ENCODE measurements at regions not wholly inside any gene's neighbourhood (a gene's known extent, or its start where the extent isn't known, plus 50 kb on each side); places are given as distances from the start of the nearest gene placed in this dataset.

DNA sequence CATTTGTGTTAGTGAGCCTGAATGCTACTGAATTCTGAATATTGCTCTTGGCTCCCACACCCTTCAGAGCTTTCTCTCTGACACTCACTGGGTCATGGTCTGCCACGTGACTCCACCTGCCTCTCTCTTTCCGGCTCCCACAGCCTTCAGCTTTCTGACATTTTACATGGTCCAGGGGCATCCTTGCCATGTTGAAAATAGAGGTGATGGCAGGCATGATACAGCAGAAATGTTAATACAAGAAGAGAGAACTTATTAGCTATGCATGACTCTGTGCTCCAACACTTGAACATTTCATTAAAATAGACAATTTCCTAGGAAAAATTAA, 90.3 kb upstream of the CLDN5 start:
- TF ChIP-seq, protein P1, sequence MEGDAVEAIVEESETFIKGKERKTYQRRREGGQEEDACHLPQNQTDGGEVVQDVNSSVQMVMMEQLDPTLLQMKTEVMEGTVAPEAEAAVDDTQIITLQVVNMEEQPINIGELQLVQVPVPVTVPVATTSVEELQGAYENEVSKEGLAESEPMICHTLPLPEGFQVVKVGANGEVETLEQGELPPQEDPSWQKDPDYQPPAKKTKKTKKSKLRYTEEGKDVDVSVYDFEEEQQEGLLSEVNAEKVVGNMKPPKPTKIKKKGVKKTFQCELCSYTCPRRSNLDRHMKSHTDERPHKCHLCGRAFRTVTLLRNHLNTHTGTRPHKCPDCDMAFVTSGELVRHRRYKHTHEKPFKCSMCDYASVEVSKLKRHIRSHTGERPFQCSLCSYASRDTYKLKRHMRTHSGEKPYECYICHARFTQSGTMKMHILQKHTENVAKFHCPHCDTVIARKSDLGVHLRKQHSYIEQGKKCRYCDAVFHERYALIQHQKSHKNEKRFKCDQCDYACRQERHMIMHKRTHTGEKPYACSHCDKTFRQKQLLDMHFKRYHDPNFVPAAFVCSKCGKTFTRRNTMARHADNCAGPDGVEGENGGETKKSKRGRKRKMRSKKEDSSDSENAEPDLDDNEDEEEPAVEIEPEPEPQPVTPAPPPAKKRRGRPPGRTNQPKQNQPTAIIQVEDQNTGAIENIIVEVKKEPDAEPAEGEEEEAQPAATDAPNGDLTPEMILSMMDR (IDR thresholded peaks at IDR 0.05; ENCODE audit: insufficient read depth, low read length): no peak
- no peak overlapping the region for H3K4me3 ChIP-seq (ENCODE audit: low read depth, low read length)
- no peak for DNase-seq (ENCODE audit: low read depth)

DNA sequence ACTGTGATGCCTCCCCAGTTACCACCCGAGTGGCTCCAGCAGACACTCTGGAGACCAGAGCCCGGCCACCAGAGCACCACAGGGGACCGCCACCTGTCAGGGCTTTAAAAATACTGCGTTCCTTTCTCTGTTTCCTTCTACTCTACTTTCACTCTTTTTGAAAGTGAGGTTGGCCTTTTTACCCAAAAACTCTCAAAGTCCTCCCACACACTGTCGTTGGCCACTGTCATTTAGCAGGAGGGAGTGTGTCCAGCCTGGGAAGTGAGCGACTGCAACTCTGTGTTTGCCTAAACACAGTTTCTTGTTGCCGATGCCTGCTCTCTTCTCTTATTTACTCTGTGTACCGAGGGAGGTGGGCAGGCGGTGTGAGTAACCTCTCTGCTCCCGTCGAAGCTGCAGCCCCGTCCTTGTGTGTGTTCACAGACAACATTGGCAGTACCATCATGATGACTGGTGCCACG, 90.8 kb upstream of the CLDN5 start:
- H3K4me3 ChIP-seq (ENCODE audit: low read depth, low read length): no peak overlapping the region
- DNase-seq (ENCODE audit: low read depth): no peak
- TF ChIP-seq, protein P1 (IDR thresholded peaks at IDR 0.05; ENCODE audit: insufficient read depth, low read length): no peak

GRCh38 chr22:19615867-19616581, 91.8 kb upstream of the CLDN5 start:
- TF ChIP-seq, protein P1 (IDR thresholded peaks at IDR 0.05; ENCODE audit: insufficient read depth, low read length): no peak
- no peak for DNase-seq (ENCODE audit: low read depth)
- H3K4me3 ChIP-seq (ENCODE audit: low read depth, low read length): no peak overlapping the region

- no peak overlapping the region for H3K4me3 ChIP-seq (ENCODE audit: low read depth, low read length)
- TF ChIP-seq, protein P1 (IDR thresholded peaks at IDR 0.05; ENCODE audit: insufficient read depth, low read length): no peak
- DNase-seq (ENCODE audit: low read depth): no peak
These were observed 94.9 kb upstream of the SEPTIN5 start for GRCh38 chr22:19619144-19620009.

DNA sequence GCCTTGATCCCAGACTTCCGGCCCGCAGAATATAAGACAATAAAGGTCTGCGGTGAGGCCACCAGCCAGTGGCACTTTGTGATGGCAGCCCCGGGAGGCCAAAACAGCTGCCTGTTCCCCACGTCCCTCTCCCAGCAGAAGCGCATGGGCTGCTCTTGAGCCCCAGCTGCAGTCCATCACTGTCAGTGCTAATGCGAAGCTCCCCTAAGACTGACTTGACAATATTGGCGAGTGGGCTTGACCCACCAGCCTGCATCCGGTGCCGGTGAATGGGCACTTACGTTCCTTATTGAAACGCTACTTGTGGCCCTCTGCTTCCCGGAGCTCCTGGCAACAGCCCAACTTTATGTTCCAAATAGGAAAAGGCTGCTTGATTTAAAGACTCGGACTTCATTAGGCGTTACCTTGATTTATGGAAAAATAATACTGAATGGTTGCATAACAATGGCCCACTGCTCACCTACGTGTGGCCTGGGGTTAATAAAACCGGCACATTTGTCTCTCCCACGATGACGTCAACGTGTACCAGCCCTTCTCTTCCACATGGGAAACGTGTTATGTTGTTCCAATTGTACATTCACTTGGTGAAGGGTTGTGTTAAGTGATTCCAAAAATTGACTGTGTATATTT, 93.4 kb upstream of the SEPTIN5 start:
- TF ChIP-seq, protein P1 (IDR thresholded peaks at IDR 0.05; ENCODE audit: insufficient read depth, low read length): no peak
- H3K4me3 ChIP-seq (ENCODE audit: low read depth, low read length): no peak overlapping the region
- no peak for DNase-seq (ENCODE audit: low read depth)

GRCh38 chr22:19621373-19622060, 92.8 kb upstream of the SEPTIN5 start:
- TF ChIP-seq, protein P1 (IDR thresholded peaks at IDR 0.05; ENCODE audit: insufficient read depth, low read length): no peak
- no peak for DNase-seq (ENCODE audit: low read depth)
- no peak overlapping the region for H3K4me3 ChIP-seq (ENCODE audit: low read depth, low read length)
